K562 (cell line): ENCODE measurements at regions not wholly inside any gene's neighbourhood (a gene's known extent, or its start where the extent isn't known, plus 50 kb on each side); places are given as distances from the start of the nearest gene placed in this dataset.

Experiments used
- ARID2 ChIP-seq: fragments of 450-650 bp; IDR thresholded peaks from 2 replicates; pipeline ENCODE4 v1.6.1; 2017; ENCODE audit warnings: antibody characterized with exemption, mild to moderate bottlenecking
- BRCA1 ChIP-seq, 2 experiments: fragments of 450-650 bp in 1 of 2; sonication (generic) in 1 of 2; formaldehyde crosslinking in 1 of 2; IDR thresholded peaks; 2 replicates each; pipeline versions ENCODE4 v1.5.0 to v1.6.1; 2017 to 2020; ENCODE audit warnings: mild to moderate bottlenecking in 1 of 2, missing genetic modification reagents in 1 of 2
- CBX5 ChIP-seq: IDR thresholded peaks from 2 replicates; pipeline ENCODE4 v1.6.1; 2014; ENCODE audit warnings: low read depth, borderline replicate concordance
- E4F1 ChIP-seq: fragments of 250-450 bp; sonication (Bioruptor Pico); IDR thresholded peaks from 2 replicates; pipeline ENCODE4 v1.5.0; 2021; ENCODE audit warnings: mild to moderate bottlenecking, borderline replicate concordance
- ELF2 ChIP-seq: fragments of 250-450 bp; sonication (Bioruptor Pico); IDR thresholded peaks from 2 replicates; pipeline ENCODE4 v1.5.0; 2021; ENCODE audit warnings: mild to moderate bottlenecking
- ELF4 ChIP-seq: fragments of 450-650 bp; formaldehyde crosslinking; IDR thresholded peaks from 2 replicates; pipeline ENCODE4 v1.4.0; 2022; ENCODE audit warnings: missing genetic modification characterization
- ELK1 ChIP-seq: sonication (generic); formaldehyde crosslinking; IDR thresholded peaks from 2 replicates; pipeline ENCODE4 v1.8.1; 2022; ENCODE audit warnings: missing genetic modification reagents
- EWSR1 ChIP-seq: fragments of 450-650 bp; IDR thresholded peaks from 2 replicates; pipeline ENCODE4 v1.6.1; 2018; ENCODE audit warnings: borderline replicate concordance, mild to moderate bottlenecking, low read depth, moderate library complexity; ENCODE audit not compliant: partially characterized antibody
- IRF9 ChIP-seq: fragments of 450-650 bp; IDR thresholded peaks from 2 replicates; pipeline ENCODE4 v1.6.1; 2016; ENCODE audit warnings: missing biosample characterization, missing genetic modification characterization
- MCM2 ChIP-seq: fragments of 450-650 bp; IDR thresholded peaks from 2 replicates; pipeline ENCODE4 v1.6.1; 2017; ENCODE audit warnings: low read depth, mild to moderate bottlenecking
- PHB ChIP-seq: fragments of 250-450 bp; sonication (Bioruptor Pico); IDR thresholded peaks from 2 replicates; pipeline ENCODE4 v1.5.0; 2021
- PML ChIP-seq: IDR thresholded peaks from 2 replicates; pipeline ENCODE4 v1.6.1; 2012; ENCODE audit warnings: low read length, inconsistent platforms
- PTBP1 ChIP-seq: fragments of 200-400 bp; formaldehyde crosslinking; IDR thresholded peaks from 2 replicates; pipeline ENCODE4 v1.6.1; 2017; ENCODE audit warnings: low read depth, low read length
- RBM34 ChIP-seq: fragments of 200-400 bp; formaldehyde crosslinking; IDR thresholded peaks from 2 replicates; pipeline ENCODE4 v1.6.1; 2018; ENCODE audit warnings: low read length, borderline replicate concordance; ENCODE audit not compliant: insufficient read depth
- SMARCB1 ChIP-seq: IDR thresholded peaks from 2 replicates; pipeline ENCODE4 v1.6.1; 2011; ENCODE audit warnings: improper control_type of control experiment, low read depth; ENCODE audit not compliant: insufficient read length
- SMARCE1 ChIP-seq: fragments of 450-650 bp; IDR thresholded peaks from 2 replicates; pipeline ENCODE4 v1.7.1; 2016; ENCODE audit warnings: mild to moderate bottlenecking
- TRIM24 ChIP-seq, 2 experiments: fragments of 450-650 bp; IDR thresholded peaks; 2 replicates each; pipeline ENCODE4 v1.6.1; 2016
- TRIM28 ChIP-seq: fragments of 450-650 bp; IDR thresholded peaks from 2 replicates; pipeline ENCODE4 v1.6.1; 2017
- U2AF2 ChIP-seq: fragments of 200-400 bp; formaldehyde crosslinking; optimal IDR thresholded peaks from 2 replicates; pipeline ENCODE3; 2017; ENCODE audit warnings: low read depth, mild to moderate bottlenecking, low read length
- WHSC1 ChIP-seq: IDR thresholded peaks from one replicate; pipeline ENCODE4 v1.6.1; 2012; ENCODE audit warnings: low read length, control low read depth, inconsistent platforms
- ZNF217 ChIP-seq: sonication (generic); formaldehyde crosslinking; IDR thresholded peaks from 2 replicates; pipeline ENCODE4 v1.8.0; 2022; ENCODE audit warnings: mild to moderate bottlenecking, missing genetic modification reagents
- ZNF224 ChIP-seq: sonication (generic); formaldehyde crosslinking; IDR thresholded peaks from 2 replicates; pipeline ENCODE4 v1.8.0; 2022; ENCODE audit warnings: mild to moderate bottlenecking, missing genetic modification reagents
- ZNF316 ChIP-seq: fragments of 450-650 bp; IDR thresholded peaks from 2 replicates; pipeline ENCODE4 v1.6.1; 2016
- TF ChIP-seq, protein P1 (sequence below), 3 experiments: fragments of 200-800 bp in 1 of 3; fragments of 250-450 bp in 1 of 3; fragments of 450-650 bp in 1 of 3; sonication (Bioruptor Pico) in 1 of 3; sonication (Bioruptor generic) in 1 of 3; formaldehyde crosslinking in 1 of 3; IDR thresholded peaks; 2 replicates each; pipeline versions ENCODE4 v1.6.1 to v1.8.0; 2016 to 2022; ENCODE audit warnings: mild to moderate bottlenecking in 2 of 3, missing genetic modification characterization in 2 of 3, missing compliant biosample characterization in 1 of 3, moderate library complexity in 1 of 3

GRCh38 chr10:31242902-31243301 is 76.1 kb upstream of the ZEB1 start (continued):
- TF ChIP-seq ELK1 (no peak), MCM2 (no peak), ZNF316 (peak; percentile 98), PML (no peak), TRIM24 (IDR thresholded peaks at IDR 0.05) (peak; percentile 49 to 60; a peak in 3 of 4 replicates), E4F1 (CRISPR knock-in tag) (no peak), PHB (CRISPR knock-in tag) (no peak), U2AF2 (no peak), ELF2 (CRISPR knock-in tag) (no peak), ARID2 (no peak), SMARCB1 (no peak), PTBP1 (no peak), CBX5 (no peak), SMARCE1 (peak; percentile 67), ZNF217 (no peak), TRIM28 (no peak), IRF9 (tag) (no peak), RBM34 (no peak), BRCA1 (IDR thresholded peaks at IDR 0.05) (no peak), BRCA1 (CRISPR knock-in tag; IDR thresholded peaks at IDR 0.05) (no peak), WHSC1 (no peak), ZNF224 (CRISPR knock-in tag) (no peak), ELF4 (CRISPR knock-in tag) (no peak), EWSR1 (no peak)
- TF ChIP-seq, protein P1, sequence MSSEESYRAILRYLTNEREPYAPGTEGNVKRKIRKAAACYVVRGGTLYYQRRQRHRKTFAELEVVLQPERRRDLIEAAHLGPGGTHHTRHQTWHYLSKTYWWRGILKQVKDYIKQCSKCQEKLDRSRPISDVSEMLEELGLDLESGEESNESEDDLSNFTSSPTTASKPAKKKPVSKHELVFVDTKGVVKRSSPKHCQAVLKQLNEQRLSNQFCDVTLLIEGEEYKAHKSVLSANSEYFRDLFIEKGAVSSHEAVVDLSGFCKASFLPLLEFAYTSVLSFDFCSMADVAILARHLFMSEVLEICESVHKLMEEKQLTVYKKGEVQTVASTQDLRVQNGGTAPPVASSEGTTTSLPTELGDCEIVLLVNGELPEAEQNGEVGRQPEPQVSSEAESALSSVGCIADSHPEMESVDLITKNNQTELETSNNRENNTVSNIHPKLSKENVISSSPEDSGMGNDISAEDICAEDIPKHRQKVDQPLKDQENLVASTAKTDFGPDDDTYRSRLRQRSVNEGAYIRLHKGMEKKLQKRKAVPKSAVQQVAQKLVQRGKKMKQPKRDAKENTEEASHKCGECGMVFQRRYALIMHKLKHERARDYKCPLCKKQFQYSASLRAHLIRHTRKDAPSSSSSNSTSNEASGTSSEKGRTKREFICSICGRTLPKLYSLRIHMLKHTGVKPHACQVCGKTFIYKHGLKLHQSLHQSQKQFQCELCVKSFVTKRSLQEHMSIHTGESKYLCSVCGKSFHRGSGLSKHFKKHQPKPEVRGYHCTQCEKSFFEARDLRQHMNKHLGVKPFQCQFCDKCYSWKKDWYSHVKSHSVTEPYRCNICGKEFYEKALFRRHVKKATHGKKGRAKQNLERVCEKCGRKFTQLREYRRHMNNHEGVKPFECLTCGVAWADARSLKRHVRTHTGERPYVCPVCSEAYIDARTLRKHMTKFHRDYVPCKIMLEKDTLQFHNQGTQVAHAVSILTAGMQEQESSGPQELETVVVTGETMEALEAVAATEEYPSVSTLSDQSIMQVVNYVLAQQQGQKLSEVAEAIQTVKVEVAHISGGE (CRISPR knock-in tag; IDR thresholded peaks at IDR 0.05): 0 out of 6 replicates have a peak, but pooled peaks of 1 of the 3 experiments have one; percentile 18
